Lower lobe of right lung (tissue), 2 donors: ENCODE measurements at regions not wholly inside any gene's neighbourhood (a gene's known extent, or its start where the extent isn't known, plus 50 kb on each side); places are given as distances from the start of the nearest gene placed in this dataset.

ENCODE experiments used
- ATAC-seq, 2 donors: fragments of 200-7000 bp; cut with Tn5 transposase; one replicate each; pipeline ENCODE4 v1.9.1; 2020 to 2022; ENCODE audit warnings: mild to moderate bottlenecking in 2 of 2, moderate library complexity in 2 of 2
- DNase-seq: peaks from one replicate; pipeline ENCODE4 v3.0.0-alpha.2; 2020
- H3K27ac ChIP-seq: fragments of 200-600 bp; one replicate; pipeline ENCODE4 v1.8.0; 2022
- H3K27me3 ChIP-seq: fragments of 200-600 bp; one replicate; pipeline ENCODE4 v1.8.0; 2022; ENCODE audit warnings: low read depth
- H3K36me3 ChIP-seq: fragments of 200-600 bp; one replicate; pipeline ENCODE4 v1.8.0; 2022; ENCODE audit warnings: mild to moderate bottlenecking
- H3K4me1 ChIP-seq: fragments of 200-600 bp; one replicate; pipeline ENCODE4 v1.8.0; 2022
- H3K4me3 ChIP-seq: fragments of 200-600 bp; one replicate; pipeline ENCODE4 v1.8.0; 2022; ENCODE audit warnings: mild to moderate bottlenecking
- H3K9me3 ChIP-seq: fragments of 200-600 bp; one replicate; pipeline ENCODE4 v1.8.0; 2022
- intact Hi-C: fragments of 100-400 bp; cut with DNase I; formaldehyde crosslinking; loops from one replicate; pipeline ENCODE4 v1.11.0; 2022
- TF ChIP-seq, protein P1 (sequence below): fragments of 200-600 bp; IDR thresholded peaks from one replicate; pipeline ENCODE4 v1.8.0; 2022; ENCODE audit warnings: antibody characterized with exemption, mild to moderate bottlenecking
- donor health status: DM: no; HTN: yes; CAD: no; lungs with severe emphysema.

DNA sequence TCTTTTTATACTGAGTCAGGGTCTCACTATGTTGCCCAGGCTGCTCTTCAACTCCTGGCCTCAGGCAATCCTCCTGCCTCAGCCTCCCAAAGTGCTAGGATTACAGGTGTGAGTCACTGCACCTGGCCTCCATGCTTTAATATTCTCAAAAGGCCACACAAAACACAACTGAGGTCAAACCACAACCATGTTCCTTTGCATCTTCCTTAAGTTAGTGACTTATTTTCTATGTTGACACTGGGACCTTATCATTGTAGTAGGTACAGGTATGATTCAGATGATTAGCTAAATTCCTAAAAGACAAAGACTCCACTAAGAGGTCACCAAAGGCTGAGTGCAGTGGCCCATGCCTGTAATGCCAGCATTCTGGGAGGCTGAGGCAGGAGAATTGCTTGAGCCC, 131.9 kb upstream of the ATP1B1 start:
- DNase-seq (no peak), ATAC-seq (no peak)
- intact Hi-C loops = no loop called here
- Histone ChIP-seq H3K9me3 (no peaks in the 10 kb centered on the region), H3K4me1 (peaks cover 8% of the 10 kb centered on the region), H3K27me3 (no peaks in the 10 kb centered on the region), H3K27ac (no peak overlapping the region), H3K4me3 (no peak overlapping the region), H3K36me3 (no peaks in the 10 kb centered on the region)
- TF ChIP-seq, protein P1, sequence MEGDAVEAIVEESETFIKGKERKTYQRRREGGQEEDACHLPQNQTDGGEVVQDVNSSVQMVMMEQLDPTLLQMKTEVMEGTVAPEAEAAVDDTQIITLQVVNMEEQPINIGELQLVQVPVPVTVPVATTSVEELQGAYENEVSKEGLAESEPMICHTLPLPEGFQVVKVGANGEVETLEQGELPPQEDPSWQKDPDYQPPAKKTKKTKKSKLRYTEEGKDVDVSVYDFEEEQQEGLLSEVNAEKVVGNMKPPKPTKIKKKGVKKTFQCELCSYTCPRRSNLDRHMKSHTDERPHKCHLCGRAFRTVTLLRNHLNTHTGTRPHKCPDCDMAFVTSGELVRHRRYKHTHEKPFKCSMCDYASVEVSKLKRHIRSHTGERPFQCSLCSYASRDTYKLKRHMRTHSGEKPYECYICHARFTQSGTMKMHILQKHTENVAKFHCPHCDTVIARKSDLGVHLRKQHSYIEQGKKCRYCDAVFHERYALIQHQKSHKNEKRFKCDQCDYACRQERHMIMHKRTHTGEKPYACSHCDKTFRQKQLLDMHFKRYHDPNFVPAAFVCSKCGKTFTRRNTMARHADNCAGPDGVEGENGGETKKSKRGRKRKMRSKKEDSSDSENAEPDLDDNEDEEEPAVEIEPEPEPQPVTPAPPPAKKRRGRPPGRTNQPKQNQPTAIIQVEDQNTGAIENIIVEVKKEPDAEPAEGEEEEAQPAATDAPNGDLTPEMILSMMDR = no peak

DNA sequence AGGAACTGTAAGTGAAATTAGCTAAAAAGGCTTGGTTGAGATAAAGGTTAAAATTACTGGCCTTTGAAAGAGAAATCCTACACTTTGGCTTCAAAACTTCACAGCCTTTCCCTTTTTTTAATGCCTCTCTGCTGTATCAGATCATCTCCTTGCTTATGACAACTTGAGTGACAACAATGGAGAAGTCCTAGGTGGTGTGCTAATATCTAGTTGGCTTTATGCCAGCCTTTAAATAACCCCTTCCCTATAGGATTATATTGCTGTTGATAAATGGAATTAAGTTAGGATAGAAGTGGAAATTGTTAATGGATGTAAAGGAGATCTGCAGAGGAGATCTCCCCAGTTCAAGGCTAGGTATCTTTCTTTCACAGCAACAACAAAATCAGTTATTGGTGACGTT, 130.2 kb upstream of the ATP1B1 start:
- Histone ChIP-seq H3K4me3 (no peak overlapping the region), H3K9me3 (no peaks in the 10 kb centered on the region), H3K4me1 (peaks cover 16% of the 10 kb centered on the region), H3K36me3 (no peaks in the 10 kb centered on the region), H3K27ac (no peak overlapping the region), H3K27me3 (no peaks in the 10 kb centered on the region)
- TF ChIP-seq, protein P1 = no peak
- no peak for DNase-seq
- no peak for ATAC-seq
- intact Hi-C loops = no loop called here

DNA sequence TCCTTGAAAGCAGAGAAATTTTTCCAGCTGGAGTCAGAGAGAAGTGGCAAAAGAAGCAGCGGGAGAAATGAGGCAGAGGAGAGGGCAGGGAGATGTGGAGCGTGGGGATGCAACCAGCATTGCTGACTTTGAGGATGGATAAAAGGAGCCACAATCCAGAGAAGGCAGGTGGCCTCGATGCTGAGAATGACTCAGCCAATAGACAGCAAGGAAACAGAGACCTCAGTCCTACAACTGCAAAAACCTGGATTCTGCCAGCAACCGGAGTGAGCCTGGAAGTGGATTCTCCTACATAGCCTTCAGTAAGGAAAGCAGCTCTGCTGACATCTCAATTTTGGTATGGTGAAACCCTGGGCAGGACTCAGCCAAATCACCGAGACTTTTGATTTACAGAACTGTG, 128.9 kb upstream of the ATP1B1 start:
- ATAC-seq (no peak), DNase-seq (no peak)
- Histone ChIP-seq H3K4me3 (no peak overlapping the region), H3K36me3 (no peaks in the 10 kb centered on the region), H3K4me1 (peaks cover 16% of the 10 kb centered on the region), H3K9me3 (no peaks in the 10 kb centered on the region), H3K27me3 (no peaks in the 10 kb centered on the region), H3K27ac (no peak overlapping the region)
- TF ChIP-seq, protein P1 = no peak
- intact Hi-C loops = no loop called here

DNA sequence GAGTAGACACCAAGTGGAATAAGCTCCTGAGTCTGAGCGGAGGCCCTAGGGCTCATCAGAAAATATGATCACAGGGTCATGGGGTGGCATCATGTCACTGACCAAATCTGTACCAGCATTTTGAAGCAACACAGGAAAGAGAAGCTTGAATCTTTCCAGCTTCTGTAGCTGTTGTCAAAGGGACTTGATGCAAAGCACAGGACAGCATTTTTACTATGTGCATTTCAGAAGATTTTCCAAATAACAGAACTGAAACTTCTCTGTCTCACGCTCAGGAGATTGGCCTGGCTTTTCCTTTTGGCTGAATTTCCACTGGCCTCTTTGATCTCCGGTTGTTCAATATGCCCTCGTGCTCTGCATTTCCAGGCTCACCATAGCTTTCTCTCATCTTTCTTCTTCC, 127.2 kb upstream of the ATP1B1 start:
- DNase-seq (no peak), ATAC-seq (no peak)
- no peaks in the 10 kb centered on the region for H3K9me3 ChIP-seq
- no peak overlapping the region for H3K4me3 ChIP-seq
- no peaks in the 10 kb centered on the region for H3K36me3 ChIP-seq
- H3K4me1 ChIP-seq = peaks cover 8% of the 10 kb centered on the region
- H3K27me3 ChIP-seq = no peaks in the 10 kb centered on the region
- H3K27ac ChIP-seq = no peak overlapping the region
- TF ChIP-seq, protein P1 = no peak
- intact Hi-C loops = no loop called here

DNA sequence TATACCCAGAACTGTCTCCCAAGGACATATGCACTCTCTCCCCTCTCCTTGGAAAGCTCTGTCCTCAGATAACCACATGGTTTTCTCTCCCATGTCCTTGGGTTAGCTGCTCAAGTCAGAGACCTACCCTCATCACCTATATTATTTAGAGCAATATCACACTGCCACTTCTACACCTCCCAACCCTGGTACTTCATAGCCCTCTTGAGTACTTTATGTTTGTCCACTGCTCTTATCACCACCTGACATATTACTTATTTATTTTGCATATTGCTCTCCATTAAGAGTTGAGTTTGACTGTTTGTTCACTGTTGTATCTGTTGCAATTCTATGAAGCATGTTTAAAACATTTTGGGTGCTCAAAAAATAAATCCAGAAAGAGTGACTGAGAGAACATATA, 126.3 kb upstream of the ATP1B1 start:
- Histone ChIP-seq H3K27me3 (no peaks in the 10 kb centered on the region), H3K4me1 (peaks cover 8% of the 10 kb centered on the region), H3K36me3 (no peaks in the 10 kb centered on the region), H3K27ac (no peak overlapping the region), H3K4me3 (no peak overlapping the region), H3K9me3 (no peaks in the 10 kb centered on the region)
- TF ChIP-seq, protein P1 = no peak
- intact Hi-C loops = no loop called here
- ATAC-seq = peak; percentile 80 to 90
- DNase-seq = no peak

DNA sequence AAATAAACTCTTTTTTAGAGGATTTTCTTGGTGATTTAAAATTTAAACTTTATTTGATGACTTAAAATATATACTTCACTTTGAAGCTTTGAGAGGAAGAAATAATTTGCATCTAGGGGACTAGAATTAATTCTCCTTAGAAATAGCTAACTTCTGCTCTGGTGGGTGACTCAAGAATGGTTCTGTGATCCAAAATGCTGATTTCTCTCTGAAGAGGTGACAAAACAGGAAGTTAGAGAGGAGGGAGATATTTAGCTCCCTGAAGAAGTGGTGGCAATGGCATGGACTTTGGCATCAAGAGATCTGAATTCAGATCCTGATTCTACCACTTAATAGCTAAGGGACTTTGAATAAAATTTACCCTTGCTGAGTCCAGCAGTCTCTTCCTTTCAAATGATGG, 125.8 kb upstream of the ATP1B1 start:
- no peak overlapping the region for H3K4me3 ChIP-seq
- DNase-seq (no peak), ATAC-seq (no peak)
- intact Hi-C loops = no loop called here
- no peak overlapping the region for H3K27ac ChIP-seq
- H3K4me1 ChIP-seq = peaks cover 8% of the 10 kb centered on the region
- no peaks in the 10 kb centered on the region for H3K27me3 ChIP-seq
- TF ChIP-seq, protein P1 = no peak
- H3K36me3 ChIP-seq = no peaks in the 10 kb centered on the region
- H3K9me3 ChIP-seq = no peaks in the 10 kb centered on the region
